Inflammatory macrophage (primary cell): ENCODE measurements at regions not wholly inside any gene's neighbourhood (a gene's known extent, or its start where the extent isn't known, plus 50 kb on each side); places are given as distances from the start of the nearest gene placed in this dataset.
A peak's percentile ranks its signal among the peaks of the same experiment; 100 is the strongest.

Source experiments
- DNase-seq, 2 donors: peaks; one replicate each; pipeline ENCODE4 v3.0.0-alpha.2; 2020 to 2022

DNA sequence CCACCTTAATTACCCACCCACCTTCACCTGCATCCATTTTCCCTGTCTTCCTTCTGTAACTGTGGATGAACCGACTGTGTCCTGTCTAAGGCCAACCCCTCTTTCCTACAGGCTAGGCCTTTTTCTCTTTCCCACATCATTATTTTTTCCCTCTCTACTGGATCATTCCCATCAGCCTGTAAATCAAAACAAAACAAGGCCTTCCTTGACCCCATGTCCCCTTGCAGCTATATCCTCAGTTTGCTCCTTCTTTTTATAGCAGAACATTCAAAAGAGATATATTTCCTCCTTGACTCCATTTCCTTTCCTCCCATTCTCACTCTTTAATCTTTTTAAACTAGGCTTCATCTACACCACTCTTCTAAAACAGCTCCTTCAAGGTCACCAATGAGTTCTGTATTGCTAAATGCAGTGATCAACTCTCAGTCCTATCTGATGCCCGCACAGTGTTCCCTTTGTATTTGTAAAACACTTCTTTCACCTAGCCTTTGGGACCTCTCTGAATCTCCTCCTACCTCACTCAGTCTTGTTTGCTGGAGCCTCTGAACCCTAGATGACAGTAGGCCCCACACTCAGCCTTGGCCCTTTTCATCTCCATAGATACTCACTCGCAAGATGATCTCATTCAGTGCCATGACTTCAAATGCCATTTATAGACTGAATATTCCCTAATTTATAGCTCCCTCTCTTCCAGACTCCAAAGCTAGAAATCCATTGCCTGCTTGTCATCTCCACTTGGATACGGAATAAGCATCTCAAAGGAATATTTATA, 55.7 kb downstream of the CXCR4 start:
- DNase-seq: no peak

DNA sequence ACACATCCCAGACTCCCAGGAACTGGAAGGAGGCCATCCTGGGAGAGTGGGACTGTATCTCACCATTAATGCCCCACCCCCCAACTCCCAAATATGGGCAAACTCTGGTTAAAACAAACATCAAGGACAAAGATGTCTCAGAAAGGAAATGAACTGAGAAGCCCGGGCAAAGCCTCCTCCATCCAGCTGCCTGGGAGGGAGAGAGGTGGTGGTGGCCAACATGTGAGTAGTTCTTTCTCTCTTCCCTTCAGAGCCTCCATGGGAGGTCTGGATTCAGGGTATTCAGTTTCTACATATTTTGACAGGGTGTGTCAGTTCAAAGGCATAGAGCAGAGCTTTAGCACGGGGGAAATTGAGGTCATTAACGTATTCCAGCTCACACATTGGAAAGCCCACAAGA, 57.5 kb downstream of the CXCR4 start:
- no peak for DNase-seq

DNA sequence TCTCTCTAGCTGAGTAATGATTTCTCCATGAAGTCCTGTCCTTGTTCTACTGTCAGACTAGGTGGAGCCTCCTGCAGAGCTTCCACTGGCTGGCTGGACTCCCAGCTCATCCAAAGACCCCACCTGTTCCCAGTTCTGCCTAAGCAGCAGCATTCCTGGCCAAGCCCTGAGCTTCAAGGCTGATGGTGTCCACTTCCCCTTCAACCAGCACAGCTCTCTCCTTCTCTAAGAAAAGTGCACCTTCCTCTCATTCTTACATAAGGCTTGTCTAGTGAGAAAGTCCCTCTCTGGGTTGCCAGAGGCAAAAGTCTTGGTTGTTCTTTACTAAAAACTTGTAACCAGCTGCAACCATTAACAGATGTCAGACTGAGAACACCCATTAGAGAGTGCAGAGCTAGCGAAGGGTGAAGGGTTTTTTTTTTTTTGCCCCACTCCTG, 58.9 kb downstream of the CXCR4 start:
- no peak for DNase-seq

DNA sequence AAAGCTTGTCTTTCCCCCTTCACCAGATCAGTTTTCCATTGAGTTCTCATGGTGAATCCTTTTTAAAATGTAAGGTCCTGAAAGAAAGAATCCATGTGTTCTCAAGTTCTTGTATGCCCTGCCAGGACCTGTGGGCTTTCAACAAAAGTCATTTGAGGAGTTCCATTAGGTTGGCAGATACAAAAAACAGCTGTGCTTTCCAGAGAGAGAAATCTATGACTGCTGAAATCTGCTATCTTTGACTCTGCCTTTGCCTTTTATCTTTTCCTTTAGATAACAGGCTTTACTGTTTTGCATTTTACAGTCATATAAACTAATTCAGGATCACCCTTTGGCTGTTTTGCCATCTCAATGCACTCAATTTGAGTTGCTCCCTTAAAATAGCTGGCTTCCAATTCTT, 59.7 kb downstream of the CXCR4 start:
- no peak for DNase-seq

DNA sequence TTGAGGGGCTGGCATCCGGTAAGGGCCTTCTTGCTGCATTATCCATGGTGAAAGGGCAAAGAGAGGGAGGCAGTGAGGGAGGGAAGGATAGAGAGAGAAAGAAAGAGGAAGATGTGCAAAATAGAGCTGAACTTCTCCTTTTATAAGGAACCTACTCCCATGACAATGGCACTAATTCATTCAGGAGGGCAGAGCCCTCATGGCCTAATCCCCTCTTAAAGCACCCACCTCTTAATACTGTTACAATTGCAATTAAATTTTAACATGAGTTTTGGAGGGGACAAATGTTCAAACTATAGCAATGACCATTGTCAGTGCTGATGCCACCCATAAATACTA, 60.2 kb downstream of the CXCR4 start:
- DNase-seq: peak; percentile 9 to 25

DNA sequence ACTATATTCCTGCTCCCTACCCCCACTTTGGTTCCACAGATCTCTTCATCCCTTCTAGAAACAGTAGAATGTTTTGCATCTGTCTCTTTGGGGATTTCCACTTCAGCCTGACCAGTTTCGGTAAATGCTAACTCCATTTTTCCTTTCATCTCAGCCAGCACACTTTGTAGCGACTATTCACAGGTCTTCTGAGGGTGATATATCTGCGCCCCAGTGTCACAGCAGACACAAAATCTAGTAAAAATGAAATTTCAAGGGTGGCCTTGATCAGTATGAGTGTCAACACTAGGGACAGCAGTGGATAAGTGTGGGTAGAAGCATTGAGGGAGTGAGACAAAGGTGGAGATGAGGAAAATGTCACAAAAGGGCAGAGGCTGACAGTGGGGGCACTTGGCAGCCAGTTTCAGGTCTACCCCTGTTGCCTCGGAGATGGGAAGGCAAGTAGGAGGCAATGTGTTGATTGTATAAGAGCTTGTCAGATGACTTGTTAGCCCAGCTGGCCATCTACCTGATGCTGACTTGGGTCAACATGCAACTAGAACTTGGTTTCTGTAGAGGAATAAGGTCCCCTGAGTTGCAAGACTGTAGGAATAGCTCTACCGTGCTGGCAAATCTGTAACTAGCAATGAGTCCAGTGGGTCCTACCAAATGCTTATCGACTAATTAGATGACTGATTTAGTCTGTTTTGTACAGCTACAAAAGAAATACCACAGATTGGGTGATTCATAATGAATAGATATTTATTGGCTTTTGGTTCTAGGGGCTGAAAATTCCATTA, 60.7 kb downstream of the CXCR4 start:
- DNase-seq: no peak

DNA sequence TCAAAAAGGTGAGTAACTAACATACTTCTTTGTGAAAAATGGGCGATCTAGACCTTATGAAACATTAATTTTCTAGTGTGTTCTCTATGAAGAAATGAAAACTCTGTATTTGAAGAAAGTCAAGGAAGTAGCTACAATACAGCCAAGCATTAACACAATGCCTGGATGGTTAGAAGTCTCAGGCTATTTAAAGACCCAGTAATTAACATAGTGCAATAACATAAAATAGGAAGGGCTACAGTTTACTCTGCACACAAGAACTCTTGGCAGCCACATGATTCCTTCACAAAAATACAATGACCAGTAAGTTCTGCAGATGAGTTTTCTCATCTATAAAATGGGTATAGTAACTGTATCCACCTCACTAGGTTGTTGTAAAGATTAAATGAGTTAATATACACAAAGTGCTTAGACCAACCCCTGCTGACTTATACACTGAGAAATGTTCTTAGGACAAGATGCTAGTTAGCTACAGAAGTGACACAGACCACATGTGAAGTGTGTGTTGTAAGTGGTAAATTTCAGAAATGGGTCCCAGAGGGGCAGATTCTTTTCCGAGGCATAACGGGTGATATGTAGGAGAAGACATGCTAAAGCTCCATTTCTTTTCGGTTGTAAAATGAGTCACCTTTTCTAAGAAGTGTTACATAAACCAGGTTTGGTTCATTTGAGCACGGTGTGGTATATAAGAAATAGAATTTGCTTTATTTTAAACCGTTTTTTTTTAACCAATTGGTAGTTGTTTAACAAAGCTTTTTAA, 61.8 kb downstream of the CXCR4 start:
- DNase-seq: no peak

DNA sequence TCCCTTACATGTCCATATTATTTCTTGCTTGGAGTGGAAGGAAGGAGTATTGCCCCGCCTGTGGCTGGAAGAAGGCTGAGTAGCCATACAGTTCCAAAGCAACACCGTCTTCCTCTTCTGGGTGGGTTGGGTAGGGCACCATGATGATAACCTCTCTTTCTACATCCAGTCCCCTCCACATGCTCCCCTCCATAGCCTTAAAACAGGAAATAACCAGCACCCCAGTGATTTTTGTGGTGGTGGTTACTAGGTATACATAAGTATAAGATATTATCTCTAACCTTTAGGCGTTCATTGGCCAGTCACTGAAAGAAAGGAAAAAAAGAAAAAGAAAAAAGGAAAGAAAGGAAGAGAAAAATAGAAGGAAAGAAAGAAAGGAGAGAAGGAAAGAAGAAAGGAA, 63.1 kb downstream of the CXCR4 start:
- DNase-seq: no peak

DNA sequence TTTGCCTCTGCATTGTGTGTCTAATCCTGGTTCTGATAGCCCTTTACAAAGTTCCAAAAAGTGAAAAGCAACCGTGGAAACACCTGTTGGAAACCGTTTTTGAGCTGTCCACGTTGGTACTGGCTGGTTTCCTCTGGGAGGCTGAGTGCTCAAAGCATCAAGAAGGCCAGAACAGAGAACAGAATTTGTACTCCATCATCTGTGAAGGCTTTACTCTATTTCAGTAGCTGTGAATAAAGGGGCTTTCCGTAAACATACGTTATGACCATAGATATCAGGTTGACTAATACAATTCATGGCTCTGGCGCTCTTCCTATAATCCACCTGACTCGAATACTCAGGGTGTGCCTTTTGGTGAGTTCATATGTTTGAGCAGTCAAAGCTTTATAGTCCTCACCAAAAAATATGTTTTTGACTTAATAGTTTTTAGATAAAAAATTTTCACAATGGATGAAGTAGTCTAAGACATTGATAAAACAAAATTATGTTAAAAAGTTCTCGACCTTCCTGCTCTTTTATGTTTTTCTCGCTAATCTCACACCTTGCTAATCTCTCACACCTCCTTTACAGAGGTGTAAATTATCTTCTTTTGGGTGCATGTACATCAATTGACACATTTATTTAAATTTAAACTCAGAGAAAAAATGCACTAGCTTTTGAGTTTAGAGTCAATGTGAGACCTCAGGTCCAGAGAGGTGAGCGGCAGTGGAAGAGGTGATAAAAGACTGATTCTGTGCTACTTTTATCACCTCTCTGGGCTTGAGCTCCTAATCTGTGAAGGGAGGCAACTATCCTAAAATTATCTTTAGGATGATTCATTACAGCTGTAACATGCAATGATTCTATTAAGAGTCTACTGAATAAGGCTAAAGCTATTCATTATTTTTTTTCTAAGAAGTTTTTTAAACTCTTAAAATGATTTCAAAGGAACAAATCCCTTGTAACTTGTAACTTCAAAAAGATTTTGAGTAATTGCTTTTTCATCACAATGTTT, 65.3 kb downstream of the CXCR4 start:
- no peak for DNase-seq

DNA sequence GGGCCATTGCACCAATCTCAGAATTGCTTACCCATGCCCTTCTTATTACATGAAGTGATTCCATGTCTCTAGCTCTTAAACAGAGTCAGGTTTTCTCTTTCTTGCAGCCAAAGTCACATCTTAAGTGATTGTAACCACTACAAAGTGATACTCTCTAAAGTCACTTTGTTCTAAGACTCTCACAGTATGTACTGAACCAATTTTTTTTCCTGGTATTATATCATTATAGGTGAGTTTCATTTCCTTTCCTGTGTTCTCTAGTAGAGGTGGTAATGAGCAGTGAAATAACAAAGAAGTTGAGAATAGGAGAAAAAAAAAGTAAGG, 66.3 kb upstream of the DARS1 start:
- DNase-seq: no peak

DNA sequence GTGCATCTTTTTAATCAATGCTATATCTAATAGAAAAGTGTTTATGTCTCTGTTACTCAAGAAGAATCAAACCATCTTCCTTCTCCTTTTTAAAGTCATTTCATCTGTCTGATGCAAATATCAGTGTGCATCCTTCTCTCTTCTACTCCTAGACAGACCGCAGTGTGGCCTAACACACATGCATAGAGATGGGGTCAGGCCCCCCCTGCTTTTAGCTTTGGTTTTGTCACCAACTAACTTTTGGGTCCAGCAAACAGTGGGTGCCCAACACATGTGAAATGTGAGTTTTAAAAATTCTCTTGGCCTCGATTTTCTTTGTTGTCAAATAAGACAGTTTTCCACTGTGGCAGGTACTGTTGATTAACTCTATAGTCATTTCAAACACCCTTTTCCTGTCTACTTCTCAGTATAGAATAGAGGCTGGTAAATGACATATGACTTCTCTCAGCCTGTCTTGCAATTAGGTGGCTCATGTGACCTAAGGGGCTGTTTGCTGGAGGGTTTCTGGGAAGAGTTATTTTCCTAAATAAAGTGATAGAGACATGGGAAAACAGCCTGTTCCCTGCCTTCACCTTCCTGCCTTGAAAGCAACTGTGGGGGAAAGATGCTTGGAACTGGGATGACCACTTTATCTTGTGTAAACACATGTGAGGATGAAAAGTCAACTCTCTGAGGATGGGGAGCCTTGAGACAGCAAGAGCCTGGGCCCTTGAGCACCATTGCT, 65.7 kb upstream of the DARS1 start:
- DNase-seq: peak in 1 of 2 donors; percentile 25

DNA sequence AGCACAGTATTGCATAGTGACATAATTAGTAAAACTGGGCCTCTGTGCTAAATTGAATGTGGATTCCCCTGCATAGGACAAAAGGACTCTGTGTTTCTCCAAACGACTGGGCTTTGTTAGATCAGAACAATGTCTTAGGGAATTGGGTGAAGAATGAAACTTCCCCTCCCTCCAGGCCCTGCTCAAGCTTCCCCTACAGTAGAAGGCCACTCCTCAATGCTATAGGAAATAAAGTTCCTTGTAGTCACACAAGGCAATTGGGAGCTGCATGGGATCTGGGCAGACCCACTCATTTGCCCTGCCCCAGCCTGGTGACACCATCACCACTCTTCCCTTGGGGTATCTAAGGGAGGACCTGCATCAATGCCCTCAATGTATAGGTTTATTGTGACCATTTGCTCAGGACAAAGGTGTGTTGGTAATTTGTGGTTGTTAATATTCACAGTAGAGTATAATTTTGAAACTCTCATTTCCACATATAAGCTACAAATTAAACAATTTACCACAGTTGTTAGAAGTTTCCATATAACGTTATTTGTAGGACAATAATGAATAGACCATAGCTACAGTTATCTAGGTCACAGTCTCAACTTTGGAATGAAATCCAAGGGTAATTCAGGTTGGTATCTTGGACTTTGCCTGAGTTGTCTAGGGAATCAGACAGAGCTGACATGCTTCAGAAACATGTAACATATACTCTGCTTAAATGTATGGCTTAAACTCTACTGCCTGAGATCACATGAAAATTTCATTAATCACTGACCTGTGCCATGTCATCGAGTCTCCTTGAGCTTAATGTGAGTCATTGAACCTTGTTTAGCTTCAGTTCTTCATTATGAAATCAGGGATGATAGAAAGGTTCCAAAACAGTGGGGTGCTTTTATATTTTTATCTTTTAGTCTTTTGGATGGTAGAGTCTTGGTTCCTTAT, 64.8 kb upstream of the DARS1 start:
- peak in 1 of 2 donors; percentile 25 for DNase-seq

DNA sequence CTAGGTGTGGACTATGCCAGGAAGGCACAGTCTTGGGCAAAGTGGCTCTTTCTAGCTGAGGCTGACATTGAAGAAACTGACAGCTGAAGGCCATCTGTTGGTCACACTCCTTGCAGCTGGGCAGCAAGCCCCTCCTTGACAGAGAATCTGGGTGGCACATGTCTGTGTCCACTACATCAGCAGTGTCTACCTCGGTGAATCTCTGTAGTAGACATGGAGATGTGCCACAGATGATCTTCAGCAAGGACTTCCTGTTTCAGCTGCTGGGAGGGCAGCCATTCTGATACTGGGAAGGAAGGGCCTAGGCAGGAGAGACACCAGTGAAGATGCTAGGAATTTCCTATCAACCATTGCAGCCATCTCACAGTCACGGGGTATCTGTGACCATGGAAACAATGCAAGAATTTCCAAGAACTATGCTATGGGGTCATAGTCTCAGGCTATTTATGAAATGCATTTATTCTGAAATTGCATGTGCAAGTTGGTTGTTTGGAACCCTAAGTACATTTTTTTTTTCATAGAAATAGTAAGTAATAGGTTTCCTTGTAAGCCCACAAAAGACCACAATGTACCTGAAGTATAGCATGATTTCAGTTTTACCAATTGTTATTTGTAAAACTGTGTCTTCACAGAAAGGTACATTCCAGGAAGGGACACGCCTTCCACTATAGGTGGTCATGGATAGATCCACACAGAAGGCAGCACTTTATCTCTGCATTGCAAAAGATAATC, 63.8 kb upstream of the DARS1 start:
- DNase-seq: peak in 1 of 2 donors; percentile 29

DNA sequence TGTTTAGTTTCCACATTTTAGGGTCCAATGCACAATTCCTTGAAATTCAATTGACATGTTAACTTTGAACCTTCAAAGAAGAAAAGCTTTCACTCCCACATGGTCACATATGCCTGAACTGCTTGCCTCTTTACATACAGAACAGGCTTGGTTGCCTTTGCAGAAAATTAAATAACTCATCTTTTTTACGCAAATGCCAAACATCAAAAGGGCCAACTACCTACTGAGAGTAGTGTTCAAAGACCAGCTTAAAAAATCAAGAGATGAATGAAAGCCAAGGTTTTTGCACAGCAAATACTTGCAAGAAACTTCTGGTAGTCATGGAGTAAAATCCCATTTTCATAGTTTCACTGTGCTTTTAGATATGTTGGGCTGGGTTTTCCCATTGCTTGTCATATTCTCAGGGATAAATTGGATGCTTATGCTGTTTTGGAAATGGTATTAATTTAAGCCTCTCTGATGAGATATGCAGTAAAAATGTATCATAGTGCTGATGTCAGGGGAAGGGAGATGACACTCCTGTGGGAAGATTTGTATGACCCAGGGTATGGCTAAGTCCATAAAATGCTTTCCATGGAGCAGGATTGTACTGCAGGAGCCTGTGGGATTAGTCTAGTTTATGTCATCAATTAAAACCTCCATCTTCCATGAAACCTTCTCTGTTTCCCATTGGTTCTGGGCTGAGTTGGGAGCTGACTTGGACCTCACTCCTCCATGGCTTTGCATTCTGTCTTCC, 60.6 kb upstream of the DARS1 start:
- DNase-seq: no peak

DNA sequence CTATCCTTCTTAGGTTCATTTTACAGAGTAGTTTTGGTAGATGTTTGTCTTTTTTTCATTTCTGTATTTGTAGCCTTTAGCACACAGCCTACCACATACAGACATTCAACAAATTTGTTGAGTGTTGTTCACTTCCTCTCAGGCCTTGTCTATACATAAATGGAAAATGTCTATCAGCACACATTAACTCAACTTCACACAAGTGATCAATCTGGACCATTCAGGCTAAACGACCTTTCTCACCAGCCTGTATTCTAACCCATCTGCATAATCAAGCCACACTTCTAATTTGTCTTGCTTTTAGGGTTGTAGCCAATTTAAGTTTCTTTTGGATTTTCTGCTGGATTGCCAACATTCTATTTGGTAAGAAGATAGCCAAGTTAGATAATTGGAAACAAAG, 59.9 kb upstream of the DARS1 start:
- DNase-seq: no peak
